Endothelial cell of umbilical vein (primary cell): ENCODE measurements at regions not wholly inside any gene's neighbourhood (a gene's known extent, or its start where the extent isn't known, plus 50 kb on each side); places are given as distances from the start of the nearest gene placed in this dataset.

ENCODE experiments used
- BruUV-seq: library from RNA; stranded (reverse); fragments of 400-500 nt; replicated peaks from 2 replicates; lab custom pipeline; 2021; lab: Mats Ljungman, UMichigan
- CTCF ChIA-PET: fragments of 300-600, 350-600 bp; sonication (Branson Sonifier 250); formaldehyde crosslinking; loops from one replicate; lab custom pipeline; 2021; ENCODE audit warnings: antibody characterized with exemption, inconsistent platforms; lab: Charles Lee
- POLR2A ChIA-PET: fragments of 300-600, 350-600 bp; sonication (Branson Sonifier 250); formaldehyde crosslinking; loops from one replicate; lab custom pipeline; 2021; ENCODE audit warnings: antibody characterized with exemption, inconsistent platforms; lab: Charles Lee
- DNase-seq: peaks from one replicate; pipeline ENCODE4 v3.0.0-alpha.2; 2011; ENCODE audit warnings: low read depth, low spot score
- FAIRE-seq: peaks from 2 replicates; lab custom pipeline; 2011; peaks lifted over from hg19 to GRCh38; lab: Jason Lieb, UNC
- H2AFZ ChIP-seq: 2 replicates; pipeline ENCODE4 v1.6.0; 2012; ENCODE audit warnings: low read depth, low read length, control low read depth, inconsistent platforms
- H3K27ac ChIP-seq: 2 replicates; pipeline ENCODE4 v1.5.1; 2011; ENCODE audit warnings: low read depth, mild to moderate bottlenecking, control low read depth, low read length, moderate library complexity; ENCODE audit not compliant: insufficient read depth
- H3K27me3 ChIP-seq, 2 experiments: 2 replicates each; pipeline versions ENCODE4 v1.6.0 to v1.6.1; 2011; ENCODE audit warnings: low read length in 2 of 2, mixed read lengths in 1 of 2; ENCODE audit not compliant: control insufficient read depth in 2 of 2, insufficient read depth in 2 of 2
- H3K36me3 ChIP-seq, 2 experiments: 2 replicates in 1 of 2; 3 replicates in 1 of 2; pipeline ENCODE4 v1.5.1; 2011; ENCODE audit warnings: low read length in 2 of 2, mild to moderate bottlenecking in 1 of 2, moderate library complexity in 1 of 2; ENCODE audit not compliant: control insufficient read depth in 2 of 2, insufficient read depth in 2 of 2; ENCODE audit errors: extremely low read depth in 1 of 2
- H3K4me1 ChIP-seq: 3 replicates; pipeline ENCODE4 v1.5.1; 2011; ENCODE audit warnings: mild to moderate bottlenecking, low read length; ENCODE audit not compliant: control insufficient read depth, insufficient read depth; ENCODE audit errors: extremely low read depth
- H3K4me2 ChIP-seq: 2 replicates; pipeline ENCODE4 v1.6.1; 2011; ENCODE audit warnings: low read length, control low read depth, mixed read lengths; ENCODE audit not compliant: insufficient read depth
- H3K4me3 ChIP-seq, 3 experiments: fragments of 200-600 bp in 1 of 3; sonication (generic), shearing (Covaris generic) in 1 of 3; replicated peaks in 1 of 3; 2 replicates each; pipeline ENCODE4 v1.5.1; 2011 to 2016; ENCODE audit warnings: control low read depth in 3 of 3, low read length in 3 of 3, mild to moderate bottlenecking in 2 of 3, inconsistent platforms in 1 of 3, low read depth in 1 of 3, moderate library complexity in 1 of 3; ENCODE audit not compliant: insufficient read depth in 1 of 3
- H3K79me2 ChIP-seq: 2 replicates; pipeline ENCODE4 v1.6.0; 2012; ENCODE audit warnings: low read length, inconsistent platforms; ENCODE audit not compliant: control insufficient read depth, insufficient read depth
- H3K9ac ChIP-seq: replicated peaks from 2 replicates; pipeline ENCODE3; 2011; ENCODE audit warnings: low read length, control low read depth; ENCODE audit not compliant: insufficient read depth; ENCODE audit errors: extremely low read depth
- H3K9me1 ChIP-seq: replicated peaks from 3 replicates; pipeline ENCODE4 v1.6.0; 2011; ENCODE audit warnings: mild to moderate bottlenecking, low read length; ENCODE audit not compliant: control insufficient read depth, insufficient read depth; ENCODE audit errors: extremely low read depth
- H3K9me3 ChIP-seq: replicated peaks from 2 replicates; pipeline ENCODE4 v1.5.1; 2012; ENCODE audit warnings: low read length, inconsistent platforms; ENCODE audit not compliant: control insufficient read depth, insufficient read depth
- H4K20me1 ChIP-seq: replicated peaks from 2 replicates; pipeline ENCODE3; 2011; ENCODE audit warnings: mild to moderate bottlenecking, low read length; ENCODE audit not compliant: control insufficient read depth, insufficient read depth; ENCODE audit errors: extremely low read depth
- CTCF ChIP-seq, 2 donors: IDR thresholded peaks; 1 replicate in 1 of 2; 2 replicates in 1 of 2; pipeline ENCODE4 v1.5.1; 2011; ENCODE audit warnings: low read length in 2 of 2, mild to moderate bottlenecking in 2 of 2, moderate library complexity in 2 of 2, control low read depth in 1 of 2, inconsistent platforms in 1 of 2, low read depth in 1 of 2; ENCODE audit not compliant: insufficient read depth in 1 of 2; ENCODE audit errors: extremely low read depth in 1 of 2
- EZH2 ChIP-seq: IDR thresholded peaks from 2 replicates; pipeline ENCODE4 v1.6.1; 2012; ENCODE audit warnings: borderline replicate concordance, low read depth, mild to moderate bottlenecking, moderate library complexity, low read length, inconsistent platforms; ENCODE audit not compliant: severe bottlenecking
- FOS ChIP-seq: IDR thresholded peaks from 2 replicates; pipeline ENCODE4 v1.6.1; 2011; ENCODE audit warnings: mild to moderate bottlenecking, low read length, moderate library complexity, borderline replicate concordance; ENCODE audit not compliant: insufficient read depth
- GATA2 ChIP-seq: IDR thresholded peaks from 2 replicates; pipeline ENCODE4 v1.7.0; 2011; ENCODE audit warnings: low read depth, mild to moderate bottlenecking, moderate library complexity, mixed read lengths, low read length; ENCODE audit not compliant: insufficient read length, insufficient read depth
- JUN ChIP-seq: IDR thresholded peaks from 2 replicates; pipeline ENCODE4 v1.6.1; 2011; ENCODE audit warnings: borderline replicate concordance, low read depth; ENCODE audit not compliant: insufficient read length, insufficient read depth
- MYC ChIP-seq: IDR thresholded peaks from one replicate; pipeline ENCODE4 v1.6.1; 2011; ENCODE audit warnings: mild to moderate bottlenecking, low read depth, low read length
- POLR2A ChIP-seq: IDR thresholded peaks from 2 replicates; pipeline ENCODE4 v1.6.1; 2012; ENCODE audit warnings: low read depth, mild to moderate bottlenecking, control low read depth, low read length
- POLR2AphosphoS5 ChIP-seq: IDR thresholded peaks from 2 replicates; pipeline ENCODE4 v1.6.1; 2012; ENCODE audit warnings: low read depth, mild to moderate bottlenecking, control low read depth, low read length, moderate library complexity; ENCODE audit not compliant: insufficient read depth
- dilution Hi-C: fragments of 300-500 bp; cut with MboI; formaldehyde crosslinking; loops from one replicate; pipeline ENCODE4 v1.15.0; 2019; ENCODE audit warnings: low sequenced_read_pairs; ENCODE audit not compliant: extremely low pct_ligation_motif_present
- intact Hi-C: fragments of 100-400 bp; cut with micrococcal nuclease; formaldehyde crosslinking; loops from one replicate; pipeline ENCODE4 v1.10.0; 2022
- TF ChIP-seq, protein P1 (sequence below): IDR thresholded peaks from 2 replicates; pipeline ENCODE4 v1.6.1; 2011; ENCODE audit not compliant: insufficient read depth, insufficient read length

- ChIA-PET POLR2A (no interaction called here), CTCF (no interaction called here)
- Histone ChIP-seq H3K4me2 (no peak overlapping the region), H3K79me2 (no peaks in the 10 kb centered on the region), H3K36me3 (no peaks in the 10 kb centered on the region), H3K4me3 (no peak overlapping the region), H4K20me1 (no peaks in the 10 kb centered on the region), H2AFZ (no peak overlapping the region), H3K4me1 (no peaks in the 10 kb centered on the region), H3K9me3 (no peaks in the 10 kb centered on the region), H3K9me1 (no peaks in the 10 kb centered on the region), H3K9ac (no peak overlapping the region), H3K27me3 (no peaks in the 10 kb centered on the region), H3K27ac (no peak overlapping the region)
- no peak for DNase-seq
- TF ChIP-seq FOS (no peak), MYC (no peak), JUN (no peak), POLR2AphosphoS5 (no peak), GATA2 (no peak), CTCF (IDR thresholded peaks at IDR 0.05; ENCODE audit: extremely low read depth in 1 of 2, insufficient read depth in 1 of 2, low read depth in 1 of 2, low read length in 2 of 2) (no peak), POLR2A (no peak), EZH2 (no peak)
- TF ChIP-seq, protein P1, sequence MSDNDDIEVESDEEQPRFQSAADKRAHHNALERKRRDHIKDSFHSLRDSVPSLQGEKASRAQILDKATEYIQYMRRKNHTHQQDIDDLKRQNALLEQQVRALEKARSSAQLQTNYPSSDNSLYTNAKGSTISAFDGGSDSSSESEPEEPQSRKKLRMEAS, result no peak
- intact Hi-C loops (no loop called here), dilution Hi-C loops (no loop called here)
- no TSS peak for BruUV-seq
- FAIRE-seq, result no peak
Measured at GRCh38 chr2:114046866-114047435, 157.1 kb downstream of the ACTR3 start.
